HEK293 (cell line): ENCODE measurements at regions not wholly inside any gene's neighbourhood (a gene's known extent, or its start where the extent isn't known, plus 50 kb on each side); places are given as distances from the start of the nearest gene placed in this dataset.

ENCODE experiments used
- CTCF ChIA-PET: fragments of 350-600 bp; formaldehyde crosslinking; extraction: SDS; loops from one replicate; lab custom pipeline; 2021; ENCODE audit warnings: antibody characterized with exemption; lab: Yijun Ruan, JAX
- POLR2A ChIA-PET: fragments of 300-600 bp; formaldehyde crosslinking; extraction: SDS; loops from one replicate; lab custom pipeline; 2020; ENCODE audit warnings: antibody characterized with exemption, inconsistent platforms; lab: Yijun Ruan, JAX
- H3K27ac ChIP-seq: fragments of 200-500 bp; sonication (Bioruptor generic); 2 replicates; pipeline ENCODE4 v1.5.1; 2014; ENCODE audit warnings: low read depth, low read length, control low read depth, inconsistent platforms; ENCODE audit errors: extremely low read depth
- H3K36me3 ChIP-seq, 2 experiments: fragments of 200-500 bp in 1 of 2; sonication (Bioruptor generic) in 1 of 2; 1 replicate in 1 of 2; 2 replicates in 1 of 2; pipeline ENCODE4 v1.5.1; 2014 to 2017; ENCODE audit warnings: inconsistent platforms in 2 of 2, low read length in 2 of 2; ENCODE audit not compliant: control insufficient read depth in 2 of 2, insufficient read depth in 1 of 2
- H3K4me1 ChIP-seq: fragments of 200-500 bp; sonication (Bioruptor generic); 2 replicates; pipeline ENCODE4 v1.5.1; 2014; ENCODE audit warnings: mild to moderate bottlenecking, low read length, inconsistent platforms; ENCODE audit not compliant: control insufficient read depth, insufficient read depth
- H3K4me3 ChIP-seq: 2 replicates; pipeline ENCODE4 v1.5.1; 2011; ENCODE audit warnings: low read depth, mild to moderate bottlenecking, control low read depth, low read length, moderate library complexity
- H3K9me3 ChIP-seq: fragments of 200-500 bp; sonication (Bioruptor generic); 2 replicates; pipeline ENCODE4 v1.5.1; 2014; ENCODE audit warnings: low read depth, low read length, inconsistent platforms; ENCODE audit not compliant: control insufficient read depth, insufficient read depth
- SALL2 ChIP-seq: fragments of 450-650 bp; formaldehyde crosslinking; IDR thresholded peaks from 2 replicates; pipeline ENCODE4 v1.5.0; 2017; ENCODE audit warnings: missing biosample characterization, mild to moderate bottlenecking, missing genetic modification characterization, borderline replicate concordance
- YY2 ChIP-seq: fragments of 450-650 bp; formaldehyde crosslinking; IDR thresholded peaks from 2 replicates; pipeline ENCODE4 v1.5.1; 2016; ENCODE audit warnings: missing biosample characterization, missing genetic modification characterization
- ZBTB48 ChIP-seq: fragments of 450-650 bp; formaldehyde crosslinking; IDR thresholded peaks from 2 replicates; pipeline ENCODE4 v1.5.1; 2016; ENCODE audit warnings: missing biosample characterization, missing genetic modification characterization
- ZNF133 ChIP-seq: fragments of 450-650 bp; formaldehyde crosslinking; IDR thresholded peaks from 2 replicates; pipeline ENCODE4 v1.5.1; 2016; ENCODE audit warnings: missing biosample characterization, missing genetic modification characterization
- ZNF138 ChIP-seq: fragments of 450-650 bp; formaldehyde crosslinking; IDR thresholded peaks from 2 replicates; pipeline ENCODE4 v1.5.1; 2016; ENCODE audit warnings: missing biosample characterization, missing genetic modification characterization, borderline replicate concordance
- ZNF239 ChIP-seq: fragments of 450-650 bp; formaldehyde crosslinking; IDR thresholded peaks from 2 replicates; pipeline ENCODE4 v1.5.1; 2016; ENCODE audit warnings: missing biosample characterization, missing genetic modification characterization
- ZNF302 ChIP-seq: fragments of 450-650 bp; formaldehyde crosslinking; IDR thresholded peaks from 2 replicates; pipeline ENCODE4 v1.5.1; 2016; ENCODE audit warnings: missing biosample characterization, missing genetic modification characterization, low read depth
- ZNF335 ChIP-seq: fragments of 450-650 bp; formaldehyde crosslinking; conservative IDR thresholded peaks from 2 replicates; pipeline ENCODE4 v1.5.1; 2016; ENCODE audit warnings: missing biosample characterization, missing genetic modification characterization
- ZNF433 ChIP-seq: fragments of 450-650 bp; formaldehyde crosslinking; IDR thresholded peaks from 2 replicates; pipeline ENCODE4 v1.5.1; 2016; ENCODE audit warnings: missing biosample characterization, missing genetic modification characterization, low read depth
- ZNF473 ChIP-seq: fragments of 450-650 bp; formaldehyde crosslinking; IDR thresholded peaks from 2 replicates; pipeline ENCODE4 v1.5.1; 2017; ENCODE audit warnings: missing biosample characterization, missing genetic modification characterization
- ZNF544 ChIP-seq: fragments of 450-650 bp; formaldehyde crosslinking; IDR thresholded peaks from 2 replicates; pipeline ENCODE4 v1.5.0; 2017; ENCODE audit warnings: missing biosample characterization, missing genetic modification characterization
- ZNF624 ChIP-seq: fragments of 450-650 bp; formaldehyde crosslinking; IDR thresholded peaks from 2 replicates; pipeline ENCODE4 v1.5.1; 2017; ENCODE audit warnings: missing biosample characterization, missing genetic modification characterization
- ZSCAN30 ChIP-seq: fragments of 450-650 bp; IDR thresholded peaks from 2 replicates; pipeline ENCODE4 v1.5.1; 2018; ENCODE audit warnings: missing biosample characterization, mild to moderate bottlenecking, missing genetic modification characterization, moderate library complexity
- TF ChIP-seq, protein P1 (sequence below): fragments of 450-650 bp; formaldehyde crosslinking; IDR thresholded peaks from 2 replicates; pipeline ENCODE4 v1.5.1; 2016; ENCODE audit warnings: missing biosample characterization, missing genetic modification characterization, borderline replicate concordance
- TF ChIP-seq, protein P2 (sequence below): fragments of 450-650 bp; formaldehyde crosslinking; IDR thresholded peaks from 2 replicates; pipeline ENCODE4 v1.5.1; 2016; ENCODE audit warnings: missing biosample characterization, missing genetic modification characterization, borderline replicate concordance
- TF ChIP-seq, protein P3 (sequence below): fragments of 450-650 bp; formaldehyde crosslinking; IDR thresholded peaks from 2 replicates; pipeline ENCODE4 v1.5.1; 2016; ENCODE audit warnings: missing biosample characterization, missing genetic modification characterization, low read depth
- TF ChIP-seq, protein P4 (sequence below): fragments of 450-650 bp; formaldehyde crosslinking; IDR thresholded peaks from 2 replicates; pipeline ENCODE4 v1.5.1; 2016; ENCODE audit warnings: missing biosample characterization, missing genetic modification characterization
- TF ChIP-seq, protein P5 (sequence below): fragments of 450-650 bp; formaldehyde crosslinking; IDR thresholded peaks from 2 replicates; pipeline ENCODE4 v1.5.1; 2016; ENCODE audit warnings: missing biosample characterization, missing genetic modification characterization

DNA sequence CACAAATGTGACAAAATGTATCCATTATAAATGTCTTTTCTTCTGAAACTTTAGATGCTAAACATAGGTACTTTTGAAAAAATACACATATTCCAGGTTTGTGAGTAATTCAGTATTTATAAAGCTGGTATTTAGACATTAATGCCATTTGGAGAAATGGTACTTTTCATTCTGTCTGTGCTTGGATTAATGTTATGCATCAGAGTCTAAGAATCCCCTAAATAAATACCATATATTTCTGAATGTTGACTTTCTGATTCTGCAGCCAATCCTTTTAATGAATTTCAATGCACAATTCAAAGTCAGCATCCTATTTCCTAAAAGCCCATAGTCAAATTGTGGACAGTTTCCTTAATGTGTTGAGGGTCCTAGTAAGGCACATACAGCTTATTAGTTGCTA is 145.0 kb downstream of the DKK1 start:
- Histone ChIP-seq H3K9me3 (no peaks in the 10 kb centered on the region), H3K4me3 (no peak overlapping the region), H3K4me1 (no peaks in the 10 kb centered on the region), H3K27ac (no peak overlapping the region), H3K36me3 (no peaks in the 10 kb centered on the region)
- ChIA-PET POLR2A (no interaction called here), CTCF (interaction anchor here (0.8 to 1.0 kb wide), 3 partner anchors 11 to 22 kb away, joined by 3 to 4 read pairs (median 3); no protein-coding TSS in a partner anchor)
- TF ChIP-seq ZSCAN30 (tag by site-specific recombination) = no peak
- TF ChIP-seq, protein P1, sequence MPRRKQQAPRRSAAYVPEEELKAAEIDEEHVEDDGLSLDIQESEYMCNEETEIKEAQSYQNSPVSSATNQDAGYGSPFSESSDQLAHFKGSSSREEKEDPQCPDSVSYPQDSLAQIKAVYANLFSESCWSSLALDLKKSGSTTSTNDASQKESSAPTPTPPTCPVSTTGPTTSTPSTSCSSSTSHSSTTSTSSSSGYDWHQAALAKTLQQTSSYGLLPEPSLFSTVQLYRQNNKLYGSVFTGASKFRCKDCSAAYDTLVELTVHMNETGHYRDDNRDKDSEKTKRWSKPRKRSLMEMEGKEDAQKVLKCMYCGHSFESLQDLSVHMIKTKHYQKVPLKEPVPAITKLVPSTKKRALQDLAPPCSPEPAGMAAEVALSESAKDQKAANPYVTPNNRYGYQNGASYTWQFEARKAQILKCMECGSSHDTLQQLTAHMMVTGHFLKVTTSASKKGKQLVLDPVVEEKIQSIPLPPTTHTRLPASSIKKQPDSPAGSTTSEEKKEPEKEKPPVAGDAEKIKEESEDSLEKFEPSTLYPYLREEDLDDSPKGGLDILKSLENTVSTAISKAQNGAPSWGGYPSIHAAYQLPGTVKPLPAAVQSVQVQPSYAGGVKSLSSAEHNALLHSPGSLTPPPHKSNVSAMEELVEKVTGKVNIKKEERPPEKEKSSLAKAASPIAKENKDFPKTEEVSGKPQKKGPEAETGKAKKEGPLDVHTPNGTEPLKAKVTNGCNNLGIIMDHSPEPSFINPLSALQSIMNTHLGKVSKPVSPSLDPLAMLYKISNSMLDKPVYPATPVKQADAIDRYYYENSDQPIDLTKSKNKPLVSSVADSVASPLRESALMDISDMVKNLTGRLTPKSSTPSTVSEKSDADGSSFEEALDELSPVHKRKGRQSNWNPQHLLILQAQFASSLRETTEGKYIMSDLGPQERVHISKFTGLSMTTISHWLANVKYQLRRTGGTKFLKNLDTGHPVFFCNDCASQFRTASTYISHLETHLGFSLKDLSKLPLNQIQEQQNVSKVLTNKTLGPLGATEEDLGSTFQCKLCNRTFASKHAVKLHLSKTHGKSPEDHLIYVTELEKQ (tag by site-specific recombination) = no peak
- TF ChIP-seq ZNF302 = no peak
- no peak for TF ChIP-seq ZNF138 (tag by site-specific recombination)
- TF ChIP-seq ZNF544 (tag by site-specific recombination) = no peak
- no peak for TF ChIP-seq YY2 (tag by site-specific recombination)
- TF ChIP-seq ZNF473 = no peak
- no peak for TF ChIP-seq ZNF433 (tag by site-specific recombination)
- TF ChIP-seq ZNF624 (tag by site-specific recombination) = no peak
- TF ChIP-seq, protein P2, sequence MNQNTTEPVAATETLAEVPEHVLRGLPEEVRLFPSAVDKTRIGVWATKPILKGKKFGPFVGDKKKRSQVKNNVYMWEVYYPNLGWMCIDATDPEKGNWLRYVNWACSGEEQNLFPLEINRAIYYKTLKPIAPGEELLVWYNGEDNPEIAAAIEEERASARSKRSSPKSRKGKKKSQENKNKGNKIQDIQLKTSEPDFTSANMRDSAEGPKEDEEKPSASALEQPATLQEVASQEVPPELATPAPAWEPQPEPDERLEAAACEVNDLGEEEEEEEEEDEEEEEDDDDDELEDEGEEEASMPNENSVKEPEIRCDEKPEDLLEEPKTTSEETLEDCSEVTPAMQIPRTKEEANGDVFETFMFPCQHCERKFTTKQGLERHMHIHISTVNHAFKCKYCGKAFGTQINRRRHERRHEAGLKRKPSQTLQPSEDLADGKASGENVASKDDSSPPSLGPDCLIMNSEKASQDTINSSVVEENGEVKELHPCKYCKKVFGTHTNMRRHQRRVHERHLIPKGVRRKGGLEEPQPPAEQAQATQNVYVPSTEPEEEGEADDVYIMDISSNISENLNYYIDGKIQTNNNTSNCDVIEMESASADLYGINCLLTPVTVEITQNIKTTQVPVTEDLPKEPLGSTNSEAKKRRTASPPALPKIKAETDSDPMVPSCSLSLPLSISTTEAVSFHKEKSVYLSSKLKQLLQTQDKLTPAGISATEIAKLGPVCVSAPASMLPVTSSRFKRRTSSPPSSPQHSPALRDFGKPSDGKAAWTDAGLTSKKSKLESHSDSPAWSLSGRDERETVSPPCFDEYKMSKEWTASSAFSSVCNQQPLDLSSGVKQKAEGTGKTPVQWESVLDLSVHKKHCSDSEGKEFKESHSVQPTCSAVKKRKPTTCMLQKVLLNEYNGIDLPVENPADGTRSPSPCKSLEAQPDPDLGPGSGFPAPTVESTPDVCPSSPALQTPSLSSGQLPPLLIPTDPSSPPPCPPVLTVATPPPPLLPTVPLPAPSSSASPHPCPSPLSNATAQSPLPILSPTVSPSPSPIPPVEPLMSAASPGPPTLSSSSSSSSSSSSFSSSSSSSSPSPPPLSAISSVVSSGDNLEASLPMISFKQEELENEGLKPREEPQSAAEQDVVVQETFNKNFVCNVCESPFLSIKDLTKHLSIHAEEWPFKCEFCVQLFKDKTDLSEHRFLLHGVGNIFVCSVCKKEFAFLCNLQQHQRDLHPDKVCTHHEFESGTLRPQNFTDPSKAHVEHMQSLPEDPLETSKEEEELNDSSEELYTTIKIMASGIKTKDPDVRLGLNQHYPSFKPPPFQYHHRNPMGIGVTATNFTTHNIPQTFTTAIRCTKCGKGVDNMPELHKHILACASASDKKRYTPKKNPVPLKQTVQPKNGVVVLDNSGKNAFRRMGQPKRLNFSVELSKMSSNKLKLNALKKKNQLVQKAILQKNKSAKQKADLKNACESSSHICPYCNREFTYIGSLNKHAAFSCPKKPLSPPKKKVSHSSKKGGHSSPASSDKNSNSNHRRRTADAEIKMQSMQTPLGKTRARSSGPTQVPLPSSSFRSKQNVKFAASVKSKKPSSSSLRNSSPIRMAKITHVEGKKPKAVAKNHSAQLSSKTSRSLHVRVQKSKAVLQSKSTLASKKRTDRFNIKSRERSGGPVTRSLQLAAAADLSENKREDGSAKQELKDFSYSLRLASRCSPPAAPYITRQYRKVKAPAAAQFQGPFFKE (tag by site-specific recombination) = no peak
- TF ChIP-seq ZBTB48 = no peak
- no peak for TF ChIP-seq ZNF239
- TF ChIP-seq ZNF133 (tag by site-specific recombination) = no peak
- TF ChIP-seq, protein P3, sequence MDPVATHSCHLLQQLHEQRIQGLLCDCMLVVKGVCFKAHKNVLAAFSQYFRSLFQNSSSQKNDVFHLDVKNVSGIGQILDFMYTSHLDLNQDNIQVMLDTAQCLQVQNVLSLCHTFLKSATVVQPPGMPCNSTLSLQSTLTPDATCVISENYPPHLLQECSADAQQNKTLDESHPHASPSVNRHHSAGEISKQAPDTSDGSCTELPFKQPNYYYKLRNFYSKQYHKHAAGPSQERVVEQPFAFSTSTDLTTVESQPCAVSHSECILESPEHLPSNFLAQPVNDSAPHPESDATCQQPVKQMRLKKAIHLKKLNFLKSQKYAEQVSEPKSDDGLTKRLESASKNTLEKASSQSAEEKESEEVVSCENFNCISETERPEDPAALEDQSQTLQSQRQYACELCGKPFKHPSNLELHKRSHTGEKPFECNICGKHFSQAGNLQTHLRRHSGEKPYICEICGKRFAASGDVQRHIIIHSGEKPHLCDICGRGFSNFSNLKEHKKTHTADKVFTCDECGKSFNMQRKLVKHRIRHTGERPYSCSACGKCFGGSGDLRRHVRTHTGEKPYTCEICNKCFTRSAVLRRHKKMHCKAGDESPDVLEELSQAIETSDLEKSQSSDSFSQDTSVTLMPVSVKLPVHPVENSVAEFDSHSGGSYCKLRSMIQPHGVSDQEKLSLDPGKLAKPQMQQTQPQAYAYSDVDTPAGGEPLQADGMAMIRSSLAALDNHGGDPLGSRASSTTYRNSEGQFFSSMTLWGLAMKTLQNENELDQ (tag by site-specific recombination) = no peak
- TF ChIP-seq, protein P4, sequence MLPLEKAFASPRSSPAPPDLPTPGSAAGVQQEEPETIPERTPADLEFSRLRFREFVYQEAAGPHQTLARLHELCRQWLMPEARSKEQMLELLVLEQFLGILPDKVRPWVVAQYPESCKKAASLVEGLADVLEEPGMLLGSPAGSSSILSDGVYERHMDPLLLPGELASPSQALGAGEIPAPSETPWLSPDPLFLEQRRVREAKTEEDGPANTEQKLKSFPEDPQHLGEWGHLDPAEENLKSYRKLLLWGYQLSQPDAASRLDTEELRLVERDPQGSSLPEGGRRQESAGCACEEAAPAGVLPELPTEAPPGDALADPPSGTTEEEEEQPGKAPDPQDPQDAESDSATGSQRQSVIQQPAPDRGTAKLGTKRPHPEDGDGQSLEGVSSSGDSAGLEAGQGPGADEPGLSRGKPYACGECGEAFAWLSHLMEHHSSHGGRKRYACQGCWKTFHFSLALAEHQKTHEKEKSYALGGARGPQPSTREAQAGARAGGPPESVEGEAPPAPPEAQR (tag by site-specific recombination) = no peak
- TF ChIP-seq ZNF335 (tag by site-specific recombination) = no peak
- TF ChIP-seq, protein P5, sequence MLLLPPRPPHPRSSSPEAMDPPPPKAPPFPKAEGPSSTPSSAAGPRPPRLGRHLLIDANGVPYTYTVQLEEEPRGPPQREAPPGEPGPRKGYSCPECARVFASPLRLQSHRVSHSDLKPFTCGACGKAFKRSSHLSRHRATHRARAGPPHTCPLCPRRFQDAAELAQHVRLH (tag by site-specific recombination) = no peak
- no peak for TF ChIP-seq SALL2
